Panc1 (cell line): ENCODE measurements at regions not wholly inside any gene's neighbourhood (a gene's known extent, or its start where the extent isn't known, plus 50 kb on each side); places are given as distances from the start of the nearest gene placed in this dataset.

Source experiments
- ATAC-seq: fragments of 200-7000 bp; cut with Tn5 transposase; 2 replicates; pipeline ENCODE4 v1.9.1; 2020; ENCODE audit warnings: mild to moderate bottlenecking, moderate library complexity
- BruUV-seq: library from RNA; stranded (reverse); fragments of 400-500 nt; replicated peaks from 2 replicates; lab custom pipeline; 2021; lab: Mats Ljungman, UMichigan
- CTCF ChIA-PET: fragments of 300-600 bp; sonication (Branson Sonifier 250); formaldehyde crosslinking; loops from one replicate; lab custom pipeline; 2022; ENCODE audit warnings: antibody characterized with exemption; lab: Charles Lee
- POLR2A ChIA-PET: fragments of 300-600 bp; sonication (Branson Sonifier 250); formaldehyde crosslinking; loops from one replicate; lab custom pipeline; 2022; ENCODE audit warnings: antibody characterized with exemption; lab: Charles Lee
- DNase-seq: peaks from one replicate; pipeline ENCODE4 v3.0.0-alpha.2; 2010; ENCODE audit warnings: low read depth, low spot score
- H3K27ac ChIP-seq: 2 replicates; pipeline ENCODE4 v1.5.1; 2011; ENCODE audit warnings: mild to moderate bottlenecking, low read length, inconsistent platforms
- H3K27me3 ChIP-seq: fragments of 200-500 bp; sonication (Bioruptor generic); 2 replicates; pipeline ENCODE4 v1.6.0; 2014; ENCODE audit warnings: low read length, inconsistent platforms; ENCODE audit not compliant: control insufficient read depth, insufficient read depth
- H3K36me3 ChIP-seq: fragments of 200-500 bp; sonication (Bioruptor generic); 2 replicates; pipeline ENCODE4 v1.5.1; 2014; ENCODE audit warnings: inconsistent platforms, mild to moderate bottlenecking, low read length, moderate library complexity; ENCODE audit not compliant: control insufficient read depth, insufficient read depth
- H3K4me1 ChIP-seq: 2 replicates; pipeline ENCODE4 v1.5.1; 2011; ENCODE audit warnings: inconsistent platforms, mild to moderate bottlenecking, low read length, moderate library complexity; ENCODE audit not compliant: control insufficient read depth, insufficient read depth
- H3K4me3 ChIP-seq, 2 experiments: 2 replicates each; pipeline ENCODE4 v1.5.1; 2011 to 2012; ENCODE audit warnings: low read depth in 2 of 2, low read length in 2 of 2, mild to moderate bottlenecking in 2 of 2, inconsistent platforms in 1 of 2, moderate library complexity in 1 of 2
- H3K9me3 ChIP-seq: fragments of 200-500 bp; sonication (Bioruptor generic); 2 replicates; pipeline ENCODE4 v1.5.1; 2014; ENCODE audit warnings: low read depth, mild to moderate bottlenecking, inconsistent platforms, low read length, moderate library complexity; ENCODE audit not compliant: control insufficient read depth, insufficient read depth
- POLR2AphosphoS5 ChIP-seq: IDR thresholded peaks from 2 replicates; pipeline ENCODE4 v1.6.1; 2012; ENCODE audit warnings: mild to moderate bottlenecking, low read depth, low read length, moderate library complexity
- SIN3A ChIP-seq: IDR thresholded peaks from 2 replicates; pipeline ENCODE4 v1.6.1; 2012; ENCODE audit warnings: low read depth, mild to moderate bottlenecking, low read length, moderate library complexity, borderline replicate concordance; ENCODE audit not compliant: insufficient read depth
- TCF7L2 ChIP-seq: IDR thresholded peaks from 2 replicates; pipeline ENCODE4 v1.6.1; 2011; ENCODE audit warnings: mild to moderate bottlenecking, low read depth, low read length, inconsistent platforms
- in situ Hi-C: cut with HindIII; loops from 2 replicates; pipeline ENCODE4 v1.10.0; 2016; ENCODE audit warnings: low sequenced_read_pairs, low pct_unique_long_range_greater_than_20kb
- intact Hi-C: fragments of 100-400 bp; cut with micrococcal nuclease; formaldehyde crosslinking; loops from one replicate; pipeline ENCODE4 v1.10.0; 2022; ENCODE audit not compliant: unreplicated experiment
- TF ChIP-seq, protein P1 (sequence below), 2 experiments: IDR thresholded peaks; 2 replicates each; pipeline ENCODE4 v1.6.1; 2011 to 2012; ENCODE audit warnings: low read depth in 2 of 2, control low read depth in 1 of 2, low read length in 1 of 2, mild to moderate bottlenecking in 1 of 2, moderate library complexity in 1 of 2; ENCODE audit not compliant: insufficient read depth in 1 of 2
- TF ChIP-seq, protein P2 (sequence below): fragments of 450-650 bp; IDR thresholded peaks from 2 replicates; pipeline ENCODE4 v1.5.1; 2017; ENCODE audit warnings: mild to moderate bottlenecking

DNA sequence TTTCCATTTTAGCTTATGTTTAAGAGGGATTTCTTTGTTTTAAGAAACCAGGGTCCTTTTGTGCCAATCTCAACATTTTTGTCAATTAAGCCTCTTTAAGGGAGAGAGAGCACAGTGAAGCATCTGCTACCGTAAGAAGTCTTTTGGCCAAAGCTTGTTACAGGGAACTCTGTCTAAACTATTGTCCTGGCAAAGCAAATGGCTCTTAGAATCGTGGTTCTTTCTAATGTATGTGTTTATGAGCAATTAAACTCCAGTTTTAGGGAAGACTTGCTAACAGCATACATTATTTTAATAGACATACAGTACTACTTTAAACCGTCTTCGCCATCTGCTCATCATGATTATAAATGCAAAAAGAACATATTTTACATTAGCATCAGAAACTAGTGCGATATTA lies 202.1 kb downstream of the CDCA7 start:
- POLR2A ChIA-PET = no interaction called here
- in situ Hi-C loops = no loop called here
- no peak for TF ChIP-seq POLR2AphosphoS5
- no peak for TF ChIP-seq TCF7L2
- TF ChIP-seq, protein P1, sequence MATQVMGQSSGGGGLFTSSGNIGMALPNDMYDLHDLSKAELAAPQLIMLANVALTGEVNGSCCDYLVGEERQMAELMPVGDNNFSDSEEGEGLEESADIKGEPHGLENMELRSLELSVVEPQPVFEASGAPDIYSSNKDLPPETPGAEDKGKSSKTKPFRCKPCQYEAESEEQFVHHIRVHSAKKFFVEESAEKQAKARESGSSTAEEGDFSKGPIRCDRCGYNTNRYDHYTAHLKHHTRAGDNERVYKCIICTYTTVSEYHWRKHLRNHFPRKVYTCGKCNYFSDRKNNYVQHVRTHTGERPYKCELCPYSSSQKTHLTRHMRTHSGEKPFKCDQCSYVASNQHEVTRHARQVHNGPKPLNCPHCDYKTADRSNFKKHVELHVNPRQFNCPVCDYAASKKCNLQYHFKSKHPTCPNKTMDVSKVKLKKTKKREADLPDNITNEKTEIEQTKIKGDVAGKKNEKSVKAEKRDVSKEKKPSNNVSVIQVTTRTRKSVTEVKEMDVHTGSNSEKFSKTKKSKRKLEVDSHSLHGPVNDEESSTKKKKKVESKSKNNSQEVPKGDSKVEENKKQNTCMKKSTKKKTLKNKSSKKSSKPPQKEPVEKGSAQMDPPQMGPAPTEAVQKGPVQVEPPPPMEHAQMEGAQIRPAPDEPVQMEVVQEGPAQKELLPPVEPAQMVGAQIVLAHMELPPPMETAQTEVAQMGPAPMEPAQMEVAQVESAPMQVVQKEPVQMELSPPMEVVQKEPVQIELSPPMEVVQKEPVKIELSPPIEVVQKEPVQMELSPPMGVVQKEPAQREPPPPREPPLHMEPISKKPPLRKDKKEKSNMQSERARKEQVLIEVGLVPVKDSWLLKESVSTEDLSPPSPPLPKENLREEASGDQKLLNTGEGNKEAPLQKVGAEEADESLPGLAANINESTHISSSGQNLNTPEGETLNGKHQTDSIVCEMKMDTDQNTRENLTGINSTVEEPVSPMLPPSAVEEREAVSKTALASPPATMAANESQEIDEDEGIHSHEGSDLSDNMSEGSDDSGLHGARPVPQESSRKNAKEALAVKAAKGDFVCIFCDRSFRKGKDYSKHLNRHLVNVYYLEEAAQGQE (IDR thresholded peaks at IDR 0.05; ENCODE audit: insufficient read depth in 1 of 2, low read depth in 2 of 2, low read length in 1 of 2) = no peak

DNA sequence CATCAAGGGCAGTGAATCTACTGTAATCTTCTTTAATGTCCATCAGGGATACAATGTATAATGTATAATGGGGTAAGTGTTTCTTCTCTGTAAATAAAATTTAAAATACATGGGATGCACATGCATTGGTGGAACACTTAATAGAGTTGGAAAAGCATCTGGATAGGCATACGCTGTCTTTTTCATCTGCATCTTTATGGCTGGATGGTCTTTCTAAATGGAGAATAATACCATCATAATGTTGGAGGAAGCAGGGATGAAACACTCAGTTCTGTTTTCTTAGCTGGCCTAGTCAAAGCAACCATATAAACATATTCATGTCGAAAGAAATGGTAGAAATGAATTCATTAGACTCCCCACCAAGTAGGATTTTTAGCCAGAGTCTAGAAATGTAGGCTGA lies 202.8 kb downstream of the CDCA7 start:
- no peaks in the 10 kb centered on the region for H3K9me3 ChIP-seq
- DNase-seq (no peak), ATAC-seq (no peak)
- BruUV-seq = no TSS peak
- no peak overlapping the region for H3K27ac ChIP-seq
- H3K36me3 ChIP-seq = no peaks in the 10 kb centered on the region
- POLR2A ChIA-PET = no interaction called here
- in situ Hi-C loops = no loop called here
- TF ChIP-seq, protein P2, sequence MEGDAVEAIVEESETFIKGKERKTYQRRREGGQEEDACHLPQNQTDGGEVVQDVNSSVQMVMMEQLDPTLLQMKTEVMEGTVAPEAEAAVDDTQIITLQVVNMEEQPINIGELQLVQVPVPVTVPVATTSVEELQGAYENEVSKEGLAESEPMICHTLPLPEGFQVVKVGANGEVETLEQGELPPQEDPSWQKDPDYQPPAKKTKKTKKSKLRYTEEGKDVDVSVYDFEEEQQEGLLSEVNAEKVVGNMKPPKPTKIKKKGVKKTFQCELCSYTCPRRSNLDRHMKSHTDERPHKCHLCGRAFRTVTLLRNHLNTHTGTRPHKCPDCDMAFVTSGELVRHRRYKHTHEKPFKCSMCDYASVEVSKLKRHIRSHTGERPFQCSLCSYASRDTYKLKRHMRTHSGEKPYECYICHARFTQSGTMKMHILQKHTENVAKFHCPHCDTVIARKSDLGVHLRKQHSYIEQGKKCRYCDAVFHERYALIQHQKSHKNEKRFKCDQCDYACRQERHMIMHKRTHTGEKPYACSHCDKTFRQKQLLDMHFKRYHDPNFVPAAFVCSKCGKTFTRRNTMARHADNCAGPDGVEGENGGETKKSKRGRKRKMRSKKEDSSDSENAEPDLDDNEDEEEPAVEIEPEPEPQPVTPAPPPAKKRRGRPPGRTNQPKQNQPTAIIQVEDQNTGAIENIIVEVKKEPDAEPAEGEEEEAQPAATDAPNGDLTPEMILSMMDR = no peak
- TF ChIP-seq, protein P1 (IDR thresholded peaks at IDR 0.05; ENCODE audit: insufficient read depth in 1 of 2, low read depth in 2 of 2, low read length in 1 of 2) = no peak
- TF ChIP-seq SIN3A = no peak
- TF ChIP-seq TCF7L2 = no peak
- no peak for TF ChIP-seq POLR2AphosphoS5
- peaks cover 15% of the 10 kb centered on the region for H3K27me3 ChIP-seq
- intact Hi-C loops = no loop called here
- CTCF ChIA-PET = no interaction called here
- H3K4me3 ChIP-seq = no peak overlapping the region
- no peaks in the 10 kb centered on the region for H3K4me1 ChIP-seq

More for the DNA sequence above, 202.1 kb downstream of the CDCA7 start:
- ATAC-seq (no peak), DNase-seq (no peak)
- no peak overlapping the region for H3K27ac ChIP-seq
- no peaks in the 10 kb centered on the region for H3K4me1 ChIP-seq
- intact Hi-C loops = no loop called here
- CTCF ChIA-PET = no interaction called here
- BruUV-seq = no TSS peak
- H3K36me3 ChIP-seq = no peaks in the 10 kb centered on the region
- H3K4me3 ChIP-seq = no peak overlapping the region
- no peaks in the 10 kb centered on the region for H3K9me3 ChIP-seq
- H3K27me3 ChIP-seq = peaks cover 15% of the 10 kb centered on the region
